GM18868 (cell line): ENCODE measurements at regions not wholly inside any gene's neighbourhood (a gene's known extent, or its start where the extent isn't known, plus 50 kb on each side); places are given as distances from the start of the nearest gene placed in this dataset.
"Not testable (repeated sequence)": the region's sequence is repeated elsewhere in the genome, so short reads cannot be mapped to it uniquely, and the experiment has no call there.

ENCODE experiments used
- ATAC-seq: cut with Tn5 transposase; IDR thresholded peaks from one replicate; pipeline ENCODE4 v1.9.1; 2021; ENCODE audit warnings: mild to moderate bottlenecking, moderate library complexity; ENCODE audit not compliant: unreplicated experiment

DNA sequence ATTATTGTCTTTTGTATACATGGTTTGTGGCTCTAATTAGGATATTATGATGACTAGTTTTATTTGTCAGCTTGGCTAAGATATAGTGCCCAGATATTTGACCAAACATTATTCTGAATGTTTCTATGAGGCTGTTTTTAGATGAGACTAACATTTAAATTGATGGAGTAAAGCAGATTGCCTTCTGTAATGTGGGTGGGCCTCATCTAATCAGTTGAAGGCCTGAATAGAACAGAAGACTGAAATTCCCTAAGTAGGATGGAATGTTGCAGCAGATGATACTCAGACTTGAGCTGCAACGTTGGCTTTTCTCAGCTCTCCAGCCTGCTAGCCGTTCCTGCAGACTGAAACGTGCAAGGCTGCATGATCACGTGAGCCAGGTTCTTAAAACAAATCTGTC is 546.5 kb downstream of the EDEM1 start:
- ATAC-seq = no peak

DNA sequence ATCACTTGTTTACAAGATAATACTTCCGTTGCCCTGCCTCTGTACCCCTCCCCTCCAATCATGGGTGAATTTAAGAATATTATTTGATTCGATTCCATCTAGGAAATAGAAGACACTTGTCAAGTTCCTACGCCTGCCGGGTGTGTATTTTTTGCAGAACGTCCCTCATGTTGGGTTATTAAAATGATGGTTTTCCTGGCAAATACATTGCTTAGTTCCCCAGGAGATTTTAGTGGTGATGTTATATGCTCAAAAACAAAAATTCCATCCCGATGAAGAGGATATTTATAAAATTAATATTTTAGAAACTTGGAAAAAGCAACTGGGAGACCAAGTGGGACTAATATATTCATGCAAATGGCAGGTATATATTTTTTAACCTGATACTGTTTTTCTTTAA is 548.4 kb downstream of the EDEM1 start:
- no peak for ATAC-seq

DNA sequence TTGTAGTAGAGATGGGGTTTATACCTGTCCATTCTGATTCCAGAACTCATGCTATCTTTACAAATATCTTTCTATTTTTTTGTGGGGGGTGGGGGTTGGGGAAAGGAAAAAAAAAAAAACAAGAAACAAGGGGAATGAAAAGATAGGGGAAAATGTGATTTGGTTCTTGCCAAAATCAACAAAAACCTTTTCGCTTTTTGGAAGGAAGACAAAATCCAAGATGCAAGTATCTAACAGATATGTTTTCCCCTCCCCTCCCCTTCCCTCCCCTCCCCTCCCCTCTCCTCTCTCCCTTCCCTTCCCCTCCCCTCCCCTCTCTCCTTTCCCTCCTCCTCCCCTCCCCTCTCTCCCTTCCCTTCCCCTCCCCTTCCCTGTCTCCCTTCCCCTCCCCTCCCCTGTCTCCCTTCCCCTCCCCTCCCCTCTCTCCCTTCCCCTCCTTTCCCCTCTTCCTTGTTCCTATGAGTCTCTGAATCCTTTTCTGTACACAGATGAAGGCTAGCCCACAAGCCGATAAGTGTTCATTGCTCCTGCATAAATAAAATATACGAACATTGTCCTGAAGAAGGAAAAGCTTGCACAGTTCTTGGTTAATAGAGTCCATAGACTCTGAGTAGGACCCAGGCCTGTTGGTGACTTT is 551.9 kb downstream of the EDEM1 start:
- no peak for ATAC-seq

DNA sequence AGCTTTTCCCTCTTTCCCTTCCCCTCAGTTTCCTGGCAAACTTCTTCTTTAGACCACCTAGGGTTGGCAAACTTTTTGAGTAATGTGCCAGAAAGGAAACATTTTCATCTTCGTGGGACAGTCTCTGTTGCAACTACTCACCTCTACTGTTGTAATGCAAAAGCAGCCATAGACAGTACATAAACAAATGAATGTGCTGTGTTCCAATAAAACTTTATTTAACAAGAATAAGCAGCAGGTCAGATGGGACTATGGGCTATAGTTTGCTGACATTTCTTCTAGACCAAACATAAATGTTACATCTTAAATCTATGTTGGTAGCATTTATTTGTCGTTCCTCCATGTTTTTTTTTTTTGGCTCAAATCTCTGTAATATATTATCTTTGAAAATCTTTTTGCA is 552.4 kb downstream of the EDEM1 start:
- no peak for ATAC-seq

DNA sequence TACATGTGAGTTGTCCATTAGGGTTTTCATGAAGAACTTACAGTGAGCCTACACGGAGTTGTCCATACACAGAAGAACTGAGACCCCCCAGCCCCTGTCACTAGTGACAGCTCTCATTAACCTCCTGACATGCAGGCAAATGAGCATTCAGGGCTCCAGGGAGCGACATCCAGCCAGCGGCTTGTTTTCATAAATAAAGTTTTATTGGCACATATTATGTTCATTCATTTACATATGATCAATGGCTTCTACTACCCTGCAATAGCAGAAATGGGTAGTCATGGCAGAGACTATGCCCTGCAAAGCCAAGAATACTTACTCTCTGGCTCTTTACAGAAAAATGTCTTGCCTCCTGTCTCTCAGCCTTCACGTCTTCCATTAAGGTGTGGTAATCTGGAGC is 553.5 kb downstream of the EDEM1 start:
- no peak for ATAC-seq

DNA sequence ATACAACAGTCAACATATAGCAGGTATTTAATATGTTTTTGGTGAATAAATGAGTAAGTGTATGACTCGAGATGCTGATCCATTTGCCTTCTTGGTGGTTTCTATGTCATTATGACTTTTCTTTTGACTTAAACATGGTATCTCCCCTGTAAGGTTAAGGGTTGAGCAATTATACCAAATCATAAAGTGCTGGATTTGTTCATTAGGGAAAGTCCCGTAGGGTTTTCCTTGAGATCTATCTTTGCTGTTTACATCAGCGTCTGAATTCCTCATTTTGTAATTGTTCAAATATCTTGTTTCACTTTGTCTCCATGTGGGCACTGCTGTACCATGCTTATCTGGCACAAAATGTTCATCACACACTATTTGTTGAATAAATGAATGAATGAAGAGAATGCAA is 562.6 kb downstream of the EDEM1 start:
- ATAC-seq = no peak

DNA sequence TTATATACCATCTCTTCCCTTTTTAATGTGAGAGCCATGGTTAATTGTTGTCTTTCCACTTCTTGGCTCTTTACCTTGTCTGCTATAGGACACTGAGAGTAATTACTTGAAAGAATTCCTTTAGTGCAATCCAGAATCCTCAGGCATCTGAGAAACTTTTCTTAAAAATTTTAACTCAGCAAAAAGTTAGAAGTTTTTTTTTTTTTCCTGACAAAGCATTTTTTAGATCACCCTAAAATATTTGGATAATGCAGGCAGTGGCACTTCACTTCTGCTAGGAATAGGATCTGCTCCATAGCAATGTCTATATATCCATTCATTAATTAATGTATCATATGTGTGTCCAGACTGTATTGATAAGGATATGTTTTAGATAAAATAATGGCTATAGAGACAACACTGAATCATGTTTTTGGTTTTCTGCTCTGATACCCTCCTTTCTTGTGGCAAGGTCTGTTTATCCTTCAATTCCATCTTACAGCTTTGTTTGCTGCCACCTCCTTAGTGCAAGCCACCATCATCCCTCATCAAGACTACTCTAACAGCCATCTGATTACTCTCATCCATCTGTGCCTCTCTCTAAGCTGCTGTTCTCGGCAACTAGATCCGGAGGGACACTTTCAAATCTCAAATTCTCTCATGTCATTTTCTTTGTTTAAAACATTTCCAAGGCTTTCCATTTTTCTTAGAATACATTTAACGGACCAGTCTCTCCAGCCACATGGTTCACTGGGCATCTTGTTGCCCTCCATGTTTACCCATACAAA is 563.5 kb downstream of the EDEM1 start:
- ATAC-seq = no peak

DNA sequence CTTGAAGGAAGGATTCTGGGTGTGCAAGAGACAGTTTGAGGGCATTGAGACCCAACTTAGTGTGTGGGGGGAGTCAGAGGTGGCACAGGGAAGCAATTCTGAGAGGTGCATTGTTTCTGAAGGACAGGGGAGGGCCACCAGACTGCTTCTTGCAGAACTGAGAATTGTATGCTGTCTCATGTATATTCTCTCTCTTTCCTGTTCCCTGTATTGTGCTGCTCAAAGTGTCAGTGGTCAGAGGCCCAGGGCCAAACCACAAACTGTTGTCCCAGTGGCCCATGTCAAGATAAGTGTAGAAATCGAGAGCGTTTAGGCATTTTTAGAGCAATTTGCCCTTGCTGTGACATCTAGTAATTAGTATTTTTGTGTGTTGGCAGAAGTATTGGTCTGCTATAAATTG is 567.1 kb downstream of the EDEM1 start:
- no peak for ATAC-seq

DNA sequence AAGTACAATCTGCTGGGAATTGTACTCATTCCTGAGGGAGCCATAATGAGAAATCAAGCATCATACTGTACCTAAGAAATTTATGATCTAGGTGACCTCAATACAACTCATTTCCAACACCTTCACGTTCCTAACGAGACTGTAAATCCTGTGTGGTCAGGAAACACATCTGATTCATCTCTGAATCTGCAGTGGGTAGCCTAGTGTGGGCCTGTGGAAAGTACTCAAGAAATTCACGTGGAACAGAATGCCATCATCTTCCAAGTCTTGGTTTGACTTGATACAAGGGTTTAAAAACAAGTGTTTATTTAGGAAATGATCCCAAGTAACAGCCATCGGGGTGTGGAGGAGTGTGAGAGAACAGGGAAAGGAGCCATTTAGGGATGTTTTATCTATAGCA is 568.9 kb downstream of the EDEM1 start:
- ATAC-seq = no peak

DNA sequence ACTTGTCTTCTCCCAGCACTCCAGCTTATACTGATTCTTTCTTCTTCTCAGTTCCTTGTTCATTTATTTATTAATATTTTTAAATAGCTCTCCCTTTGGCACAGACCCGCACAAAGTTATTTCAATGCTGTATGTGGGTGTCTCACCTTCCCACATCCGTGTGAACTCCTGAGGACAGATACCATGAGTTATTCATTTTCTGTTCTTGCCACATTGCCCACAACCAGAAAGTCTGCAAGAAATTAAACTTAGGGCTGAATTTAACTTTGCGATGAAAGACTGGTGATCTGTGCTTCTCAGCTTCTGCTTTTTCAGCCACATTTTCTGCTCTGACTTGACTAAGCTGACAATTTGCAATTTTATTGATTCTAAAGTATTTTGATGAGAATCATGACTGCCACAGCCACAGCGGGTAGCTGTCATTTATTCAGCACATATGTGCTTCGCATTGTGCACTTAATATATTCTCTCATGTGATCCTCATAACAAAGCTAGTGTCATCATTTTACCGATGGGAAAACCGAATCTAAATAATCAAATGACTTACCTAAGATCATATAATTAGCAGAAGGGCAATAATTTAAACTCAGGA is 569.8 kb downstream of the EDEM1 start:
- ATAC-seq = no peak

DNA sequence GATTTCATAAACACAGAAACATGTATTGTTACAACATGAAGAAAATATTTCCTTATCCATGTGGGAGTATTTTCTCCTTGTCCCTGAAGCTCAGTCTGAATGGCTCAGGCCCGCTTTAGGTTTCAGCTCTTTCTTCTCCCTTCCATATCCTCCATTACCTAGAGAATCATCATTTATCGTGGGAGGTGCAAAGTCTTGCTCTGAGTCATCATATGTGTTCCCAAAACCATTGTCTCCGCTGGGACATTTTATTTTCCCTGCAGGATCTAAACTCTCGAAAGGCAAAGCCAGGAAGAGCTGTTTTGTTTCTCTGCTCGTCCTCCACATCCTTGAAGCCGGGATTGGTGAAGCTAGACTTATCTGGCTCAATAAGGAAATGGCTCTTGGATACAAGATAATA is 571.2 kb downstream of the EDEM1 start:
- ATAC-seq = no peak

DNA sequence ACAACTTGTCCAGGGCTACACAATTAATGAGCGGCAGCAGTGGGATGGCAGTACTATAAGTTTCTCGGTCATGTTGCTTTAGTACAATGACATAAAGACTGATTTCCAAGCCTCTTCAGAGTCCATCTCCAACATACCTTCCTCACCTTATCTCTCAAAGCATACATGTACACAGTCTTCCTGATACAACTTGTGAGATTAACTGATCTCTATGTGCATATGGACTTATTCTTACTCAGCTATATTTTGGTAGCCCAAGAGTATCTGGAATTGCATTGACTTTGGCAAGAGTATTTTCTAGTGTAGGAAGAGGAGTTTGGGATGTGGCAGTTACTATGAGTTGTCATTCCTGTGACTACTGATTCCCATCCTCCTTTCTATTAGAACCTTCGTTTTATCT is 575.0 kb downstream of the EDEM1 start:
- ATAC-seq = no peak

DNA sequence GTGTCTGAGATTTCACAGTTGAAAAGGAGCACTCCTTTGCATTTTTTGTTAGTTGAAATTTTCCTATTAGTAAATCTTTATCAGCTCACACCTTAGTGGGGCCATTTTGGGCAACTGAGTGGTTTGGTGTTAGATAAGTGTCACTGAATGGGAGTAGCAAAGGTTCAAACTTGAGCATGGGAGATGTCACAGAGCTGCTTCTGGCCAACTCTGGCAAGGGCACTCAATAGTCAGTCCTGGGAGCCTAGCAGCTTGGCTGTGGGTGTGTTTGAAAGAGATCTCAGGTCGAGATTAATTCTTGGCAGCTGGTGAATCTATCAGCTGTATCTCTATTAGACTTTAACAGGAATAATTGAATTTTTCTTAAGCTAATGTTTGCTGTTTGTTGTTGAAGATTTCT is 579.3 kb downstream of the EDEM1 start:
- no peak for ATAC-seq

DNA sequence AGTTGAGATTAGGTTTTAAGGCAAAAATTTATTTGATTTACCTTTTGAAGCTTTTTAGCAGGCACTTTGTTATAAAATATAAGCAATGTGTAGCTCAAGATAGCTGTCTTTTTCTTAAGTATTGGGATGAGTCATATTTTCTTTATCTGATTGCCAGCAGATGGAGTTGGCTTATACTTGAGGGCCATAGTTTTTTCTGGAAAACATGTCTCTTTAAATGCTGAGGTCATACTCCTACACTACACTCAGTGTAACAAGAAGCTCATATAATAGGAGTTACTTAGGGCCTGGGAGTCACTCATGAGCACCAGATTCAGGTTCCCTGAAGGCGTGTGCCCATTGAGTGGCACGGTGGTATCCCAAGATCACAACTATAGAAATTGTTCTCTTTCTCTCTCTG is 579.8 kb downstream of the EDEM1 start:
- no peak for ATAC-seq

DNA sequence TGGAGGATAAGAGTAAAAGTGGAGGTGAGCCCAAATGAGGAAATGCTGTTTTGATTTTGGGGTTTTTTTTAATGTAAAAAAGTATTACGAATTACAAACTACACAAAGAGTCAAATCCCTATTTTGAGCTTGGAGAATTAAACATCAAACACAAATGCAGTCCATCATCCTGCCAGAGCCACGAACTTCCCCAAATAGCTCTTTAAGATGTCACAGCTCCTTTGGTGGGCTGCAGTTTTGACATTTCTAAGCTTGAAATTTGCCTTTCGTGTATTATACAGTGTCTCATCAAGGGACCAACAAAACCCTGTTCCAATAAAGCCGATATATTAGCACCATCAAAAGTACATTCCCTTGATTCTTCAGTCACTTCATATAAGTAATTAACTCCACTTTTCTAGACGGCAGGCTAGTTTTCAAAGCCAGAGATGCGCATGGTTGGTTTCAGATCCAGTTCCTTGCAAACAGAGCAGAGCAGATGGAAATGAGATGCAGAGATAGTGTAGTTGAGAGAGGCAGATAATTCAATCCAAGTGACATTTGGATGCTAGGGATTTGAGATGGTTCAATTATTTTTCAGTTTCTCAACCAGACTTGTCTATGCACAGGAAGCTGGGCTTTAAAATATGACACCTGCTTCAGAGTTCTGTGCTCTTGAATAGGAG is 580.9 kb downstream of the EDEM1 start:
- ATAC-seq = no peak

DNA sequence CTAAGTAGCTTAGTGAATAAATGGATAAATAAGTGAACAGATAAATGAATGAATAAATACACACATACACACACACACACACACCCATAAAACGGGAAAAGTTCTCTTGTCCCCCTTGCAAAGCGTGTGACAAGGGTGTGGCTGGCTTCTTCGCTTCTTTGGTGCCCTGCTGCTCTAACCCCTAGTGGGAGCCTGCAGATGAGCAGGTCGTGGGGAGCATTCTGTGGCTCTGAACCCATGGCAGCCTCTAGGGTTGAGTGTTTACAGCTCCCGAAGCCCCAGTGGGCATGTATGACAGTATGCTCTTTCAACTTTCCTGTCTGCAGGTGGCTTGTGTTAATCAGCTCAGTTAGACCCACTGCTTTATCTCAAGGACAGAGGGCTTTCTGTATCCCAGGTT is 582.3 kb downstream of the EDEM1 start:
- ATAC-seq = no peak

DNA sequence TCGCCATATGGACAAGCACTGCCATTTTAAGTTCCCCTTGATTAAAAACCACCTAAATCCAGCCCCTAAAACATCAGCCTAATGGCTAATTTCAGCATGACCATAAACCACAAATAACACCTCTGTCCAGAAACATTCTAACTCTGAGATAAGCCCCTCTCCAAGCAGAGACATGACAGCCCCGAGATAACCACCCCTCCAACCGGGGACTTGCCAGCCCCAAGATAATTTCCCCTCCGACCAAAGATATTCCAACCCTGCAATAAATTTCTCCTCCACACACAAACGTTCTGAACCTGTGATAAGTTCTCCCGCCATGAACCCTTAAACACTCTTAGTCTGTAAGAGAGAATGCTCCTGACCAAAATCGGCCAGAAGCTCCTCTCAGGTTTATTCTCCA is 586.8 kb downstream of the EDEM1 start:
- no peak for ATAC-seq

DNA sequence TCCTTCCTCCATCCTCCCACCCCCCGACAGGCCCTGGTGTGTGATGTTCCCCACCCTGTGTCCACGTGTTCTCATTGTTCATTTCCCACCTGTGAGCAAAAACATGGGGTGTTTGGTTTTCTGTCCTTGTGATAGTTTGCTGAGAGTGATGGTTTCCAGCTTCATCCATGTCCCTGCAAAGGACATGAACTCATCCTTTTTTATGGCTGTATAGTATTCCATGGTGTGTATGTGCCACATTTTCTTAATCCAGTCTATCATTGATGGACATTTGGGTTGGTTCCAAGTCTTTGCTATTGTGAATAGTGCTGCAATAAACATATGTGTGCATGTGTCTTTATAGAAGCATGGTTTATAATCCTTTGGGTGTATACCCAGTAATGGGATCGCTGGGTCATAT is 587.6 kb downstream of the EDEM1 start:
- ATAC-seq = not testable (repeated sequence)

DNA sequence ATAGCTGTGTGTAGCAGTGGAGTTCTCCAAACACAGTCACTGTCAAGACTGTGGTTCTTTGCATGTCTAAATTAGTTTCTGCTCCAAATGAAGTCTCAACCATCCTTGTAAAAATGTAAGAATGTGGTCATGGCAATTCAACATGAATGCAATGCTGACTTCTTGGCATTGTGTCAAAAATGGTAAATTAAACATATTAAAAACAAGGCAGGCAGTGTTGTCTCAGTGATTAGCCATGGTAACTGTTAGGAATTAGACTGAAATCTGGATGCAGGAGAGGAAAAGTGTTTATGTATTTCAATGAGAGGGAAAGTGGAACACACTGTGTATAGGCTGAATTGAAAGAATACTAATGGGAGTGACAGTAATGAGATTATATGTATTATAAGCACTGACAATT is 597.2 kb downstream of the EDEM1 start:
- no peak for ATAC-seq

DNA sequence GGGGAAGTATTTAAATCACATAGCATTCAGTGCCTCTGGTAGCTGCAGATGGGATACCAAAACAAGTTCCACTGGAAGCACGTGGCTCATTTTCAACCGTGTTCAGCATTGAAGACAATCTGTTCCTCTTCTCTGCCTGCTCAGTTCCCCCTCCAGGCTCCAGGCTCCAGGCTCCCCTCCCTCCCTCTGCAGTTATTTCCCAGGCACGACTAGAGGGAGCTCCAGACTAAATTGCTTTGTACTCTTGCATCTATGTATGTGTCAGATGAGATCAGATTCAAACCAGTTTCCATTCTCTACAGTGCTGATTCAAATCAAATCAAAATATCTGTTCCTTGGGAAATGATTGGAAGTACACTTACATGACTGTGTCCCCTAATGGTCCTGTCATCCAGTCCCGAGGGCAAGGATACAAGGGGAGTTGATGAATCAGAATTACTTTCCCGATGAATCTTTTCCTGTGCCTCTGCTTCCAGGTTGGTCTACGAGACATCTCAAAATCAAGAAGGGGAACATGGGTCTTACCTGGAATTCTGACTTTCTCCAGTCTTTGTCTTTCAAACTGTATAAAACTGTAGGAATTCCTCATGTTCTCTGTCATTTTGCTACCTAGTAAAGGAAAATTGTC is 600.5 kb downstream of the EDEM1 start:
- ATAC-seq = no peak

DNA sequence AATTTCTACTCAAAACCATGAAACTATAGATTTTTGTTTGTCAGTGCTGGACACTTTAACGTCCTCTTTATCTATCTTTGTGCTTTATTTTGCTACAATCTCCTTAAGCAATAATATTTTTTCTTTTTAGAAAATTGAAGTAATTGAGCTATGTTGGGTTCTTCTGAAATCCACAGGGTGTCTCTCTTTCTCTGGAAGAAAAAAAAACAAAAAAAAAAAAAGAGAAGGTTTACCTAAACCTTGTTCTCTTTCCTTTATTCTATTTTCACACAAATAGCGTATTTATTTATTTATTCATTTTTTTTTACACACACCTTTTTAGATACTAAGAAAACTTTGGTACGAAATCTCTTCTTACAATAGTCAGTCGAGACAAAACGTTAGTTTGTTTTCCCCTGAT is 601.0 kb downstream of the EDEM1 start:
- ATAC-seq = no peak

DNA sequence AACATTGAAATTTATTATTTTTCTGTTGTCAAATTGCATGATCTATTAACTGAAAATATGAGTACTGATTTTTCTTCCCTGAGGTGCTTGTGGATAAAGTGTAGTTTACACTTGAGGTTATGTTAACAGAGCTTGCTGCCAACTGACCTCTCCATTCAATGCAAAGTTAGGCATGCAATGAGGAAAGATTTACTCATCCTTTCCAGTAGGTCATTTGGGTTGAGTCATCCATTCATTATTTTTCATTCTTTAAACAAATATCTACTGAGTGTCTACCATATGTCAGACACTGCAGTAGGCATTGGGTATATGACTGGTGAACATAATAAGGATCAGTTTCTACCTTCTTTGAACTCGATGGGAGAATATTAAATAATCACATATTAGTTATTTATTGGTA is 604.1 kb downstream of the EDEM1 start:
- ATAC-seq = no peak
